CD4-positive, alpha-beta T cell (primary cell): ENCODE measurements at regions not wholly inside any gene's neighbourhood (a gene's known extent, or its start where the extent isn't known, plus 50 kb on each side); places are given as distances from the start of the nearest gene placed in this dataset.

Experiments
- ATAC-seq: fragments of 200-7000 bp; cut with Tn5 transposase; one replicate; pipeline ENCODE4 v1.10.0; 2022; ENCODE audit warnings: mild to moderate bottlenecking; ENCODE audit not compliant: poor library complexity
- CTCF ChIA-PET: fragments of 350-600 bp; sonication (Branson Sonifier 250); formaldehyde crosslinking; loops from one replicate; lab custom pipeline; 2021; ENCODE audit warnings: antibody characterized with exemption, inconsistent platforms; lab: Charles Lee
- POLR2A ChIA-PET: fragments of 350-600 bp; sonication (Branson Sonifier 250); formaldehyde crosslinking; loops from one replicate; lab custom pipeline; 2021; ENCODE audit warnings: antibody characterized with exemption, inconsistent platforms; lab: Charles Lee
- DNase-seq, 14 experiments: peaks; one replicate each; pipeline ENCODE4 v3.0.0-alpha.2; 2013 to 2020; ENCODE audit warnings: mixed read lengths in 2 of 14
- H3K27ac ChIP-seq, 2 donors: one replicate each; pipeline versions ENCODE4 v1.5.1 to v1.7.0; 2013; ENCODE audit warnings: low read length in 2 of 2, low read depth in 1 of 2, mild to moderate bottlenecking in 1 of 2
- H3K27me3 ChIP-seq, 2 experiments: 1 replicate in 1 of 2; 2 replicates in 1 of 2; pipeline versions ENCODE4 v1.6.1 to v1.7.0; 2013; ENCODE audit warnings: low read length in 2 of 2, control low read depth in 1 of 2, mild to moderate bottlenecking in 1 of 2, moderate library complexity in 1 of 2; ENCODE audit not compliant: insufficient read depth in 2 of 2, control insufficient read depth in 1 of 2
- H3K36me3 ChIP-seq: one replicate; pipeline ENCODE4 v1.6.1; 2013; ENCODE audit warnings: low read length, control low read depth; ENCODE audit not compliant: insufficient read depth
- H3K4me1 ChIP-seq: one replicate; pipeline ENCODE4 v1.6.1; 2013; ENCODE audit warnings: low read length, control low read depth; ENCODE audit not compliant: insufficient read depth
- H3K4me3 ChIP-seq: one replicate; pipeline ENCODE4 v1.5.1; 2013; ENCODE audit warnings: mild to moderate bottlenecking, low read length, moderate library complexity
- H3K9me3 ChIP-seq, 2 experiments: 1 replicate in 1 of 2; 2 replicates in 1 of 2; pipeline versions ENCODE4 v1.6.1 to v1.7.0; 2013; ENCODE audit warnings: low read length in 2 of 2, mild to moderate bottlenecking in 2 of 2, control low read depth in 1 of 2, moderate library complexity in 1 of 2; ENCODE audit not compliant: control insufficient read depth in 1 of 2, insufficient read depth in 1 of 2
- H3K27ac Mint-ChIP-seq: one replicate; pipeline ENCODE4 v1.8.0; 2020; ENCODE audit warnings: mixed read lengths
- H3K27me3 Mint-ChIP-seq: one replicate; pipeline ENCODE4 v1.8.0; 2021; ENCODE audit warnings: mixed read lengths
- H3K36me3 Mint-ChIP-seq: one replicate; pipeline ENCODE4 v1.8.0; 2021; ENCODE audit warnings: low read depth, mixed read lengths
- H3K4me1 Mint-ChIP-seq: one replicate; pipeline ENCODE4 v1.8.0; 2021; ENCODE audit warnings: low read depth, mixed read lengths
- H3K4me3 Mint-ChIP-seq: one replicate; pipeline ENCODE4 v1.8.0; 2020; ENCODE audit warnings: mild to moderate bottlenecking, mixed read lengths
- H3K9me3 Mint-ChIP-seq: one replicate; pipeline ENCODE4 v1.8.0; 2020; ENCODE audit warnings: mixed read lengths
- CTCF ChIP-seq: fragments of 200-600 bp; IDR thresholded peaks from one replicate; pipeline ENCODE4 v1.8.0; 2022; ENCODE audit warnings: antibody characterized with exemption, mild to moderate bottlenecking
- intact Hi-C, 2 experiments: fragments of 100-400 bp; cut with DNase I in 1 of 2; cut with micrococcal nuclease in 1 of 2; formaldehyde crosslinking; loops; one replicate each; pipeline versions ENCODE4 v1.15.1 to v1.9.0; 2023 to 2025; cut with DNase I, micrococcal nuclease

GRCh38 chr2:64799592-64800252, 146.0 kb upstream of the SERTAD2 start:
- peaks cover 3% of the 10 kb centered on the region for H3K4me1 ChIP-seq
- ChIA-PET POLR2A (no interaction called here), CTCF (no interaction called here)
- Mint-ChIP-seq H3K36me3 (no peaks in the 10 kb centered on the region), H3K9me3 (no peaks in the 10 kb centered on the region), H3K27ac (no peak overlapping the region), H3K4me3 (no peak overlapping the region), H3K4me1 (no peaks in the 10 kb centered on the region), H3K27me3 (no peaks in the 10 kb centered on the region)
- H3K36me3 ChIP-seq, result no peaks in the 10 kb centered on the region
- H3K27me3 ChIP-seq, result peaks cover 0 to 9% of the 10 kb centered on the region in 2 experiments
- H3K4me3 ChIP-seq, result no peak overlapping the region
- no peaks in the 10 kb centered on the region for H3K9me3 ChIP-seq
- no peak overlapping the region for H3K27ac ChIP-seq
- no peak for TF ChIP-seq CTCF
- DNase-seq, result no peak
- intact Hi-C loops, result no loop called here
- no peak for ATAC-seq

GRCh38 chr2:64803776-64804175, 150.1 kb upstream of the SERTAD2 start:
- no peaks in the 10 kb centered on the region for H3K4me1 Mint-ChIP-seq
- no peak overlapping the region for H3K27ac Mint-ChIP-seq
- no peak for TF ChIP-seq CTCF

DNA sequence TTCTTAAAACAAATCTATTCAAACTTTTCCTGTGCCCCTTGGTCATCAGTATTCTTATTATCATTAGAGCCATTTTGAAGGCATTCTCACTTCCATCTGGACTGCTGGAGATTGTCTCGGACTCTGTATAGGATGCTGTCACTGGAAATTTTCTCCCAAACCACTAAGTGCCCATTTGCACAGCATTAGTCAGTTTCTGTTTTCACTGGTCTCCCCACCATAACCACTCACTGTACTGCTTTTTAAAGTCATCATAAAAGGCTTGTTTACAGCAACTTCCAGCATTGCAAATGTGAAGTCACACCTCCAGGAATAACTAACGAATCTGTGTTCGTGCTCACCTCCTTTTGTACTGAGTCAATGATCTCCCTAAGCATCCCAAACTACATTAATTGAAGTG, 150.9 kb upstream of the SERTAD2 start:
- intact Hi-C loops, result no loop called here
- H3K27me3 Mint-ChIP-seq, result no peaks in the 10 kb centered on the region
- Histone ChIP-seq H3K4me3 (no peak overlapping the region), H3K9me3 (no peaks in the 10 kb centered on the region), H3K27me3 (peaks cover 0 to 4% of the 10 kb centered on the region in 2 experiments), H3K36me3 (no peaks in the 10 kb centered on the region), H3K4me1 (no peaks in the 10 kb centered on the region), H3K27ac (no peak overlapping the region)
- ATAC-seq (no peak), DNase-seq (no peak)
- no peaks in the 10 kb centered on the region for H3K36me3 Mint-ChIP-seq
- H3K9me3 Mint-ChIP-seq, result no peaks in the 10 kb centered on the region
- ChIA-PET CTCF (no interaction called here), POLR2A (no interaction called here)
- no peak overlapping the region for H3K27ac Mint-ChIP-seq
- no peak for TF ChIP-seq CTCF
- H3K4me3 Mint-ChIP-seq, result no peak overlapping the region
- H3K4me1 Mint-ChIP-seq, result no peaks in the 10 kb centered on the region

More at GRCh38 chr2:64803776-64804175, 150.1 kb upstream of the SERTAD2 start:
- no peaks in the 10 kb centered on the region for H3K9me3 Mint-ChIP-seq
- no peaks in the 10 kb centered on the region for H3K36me3 Mint-ChIP-seq
- no peak overlapping the region for H3K27ac ChIP-seq
- H3K27me3 Mint-ChIP-seq, result no peaks in the 10 kb centered on the region
- H3K36me3 ChIP-seq, result no peaks in the 10 kb centered on the region
- ATAC-seq (no peak), DNase-seq (no peak)
- peaks cover 0 to 4% of the 10 kb centered on the region in 2 experiments for H3K27me3 ChIP-seq
- H3K4me3 ChIP-seq, result no peak overlapping the region
- CTCF ChIA-PET, result no interaction called here
- no peaks in the 10 kb centered on the region for H3K4me1 ChIP-seq
- POLR2A ChIA-PET, result no interaction called here
- intact Hi-C loops, result no loop called here
- no peak overlapping the region for H3K4me3 Mint-ChIP-seq
- no peaks in the 10 kb centered on the region for H3K9me3 ChIP-seq
